H7 (cell line): ENCODE measurements at regions not wholly inside any gene's neighbourhood (a gene's known extent, or its start where the extent isn't known, plus 50 kb on each side); places are given as distances from the start of the nearest gene placed in this dataset.

Experiments used
- DNase-seq: peaks from one replicate; pipeline ENCODE4 v3.0.0; 2012
- H3K27me3 ChIP-seq: 2 replicates; pipeline ENCODE4 v1.6.0; 2011; ENCODE audit warnings: mild to moderate bottlenecking, low read length; ENCODE audit not compliant: control insufficient read depth, insufficient read depth
- H3K36me3 ChIP-seq: replicated peaks from 2 replicates; pipeline ENCODE4 v1.5.1; 2011; ENCODE audit warnings: low read length; ENCODE audit not compliant: control insufficient read depth, insufficient read depth
- H3K4me3 ChIP-seq: 2 replicates; pipeline ENCODE4 v1.5.1; 2011; ENCODE audit warnings: low read depth, mild to moderate bottlenecking, control low read depth, low read length, moderate library complexity; ENCODE audit not compliant: insufficient read depth

DNA sequence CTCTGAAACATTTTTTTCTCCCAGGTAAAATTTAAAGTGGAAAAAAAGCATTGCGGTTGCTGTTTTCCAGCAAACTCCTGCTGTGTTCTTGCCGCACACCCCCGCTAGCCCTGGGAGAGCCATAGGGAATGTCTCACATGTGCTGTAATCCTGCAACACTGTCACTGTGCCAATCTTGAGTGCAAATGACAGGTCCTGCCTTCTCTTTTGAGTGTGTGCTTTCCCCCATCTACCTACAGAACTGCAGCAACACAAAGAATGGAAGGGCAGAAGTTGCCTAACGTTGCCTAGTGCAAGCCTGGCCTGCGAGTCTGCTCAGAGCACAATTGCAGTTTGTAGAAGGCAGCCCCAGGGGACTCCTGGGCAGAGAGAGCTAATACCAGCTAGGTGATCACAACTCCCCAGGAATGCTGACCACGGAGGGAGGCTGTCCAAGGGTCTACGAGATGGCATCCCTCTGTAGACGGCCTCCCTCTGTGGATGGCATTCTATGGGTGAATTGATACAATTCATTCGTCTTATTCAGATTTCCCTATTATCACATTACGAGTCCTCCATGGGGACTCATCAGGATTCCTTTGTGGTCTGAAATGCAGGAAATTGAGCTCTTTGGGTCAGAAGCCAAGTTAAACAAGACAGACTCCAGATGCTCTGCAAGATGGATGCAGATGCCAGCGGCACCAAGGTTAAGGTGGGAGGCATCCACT, 172.6 kb upstream of the S1PR3 start:
- no peak overlapping the region for H3K4me3 ChIP-seq
- no peaks in the 10 kb centered on the region for H3K27me3 ChIP-seq
- no peaks in the 10 kb centered on the region for H3K36me3 ChIP-seq
- DNase-seq = peak; percentile 36

DNA sequence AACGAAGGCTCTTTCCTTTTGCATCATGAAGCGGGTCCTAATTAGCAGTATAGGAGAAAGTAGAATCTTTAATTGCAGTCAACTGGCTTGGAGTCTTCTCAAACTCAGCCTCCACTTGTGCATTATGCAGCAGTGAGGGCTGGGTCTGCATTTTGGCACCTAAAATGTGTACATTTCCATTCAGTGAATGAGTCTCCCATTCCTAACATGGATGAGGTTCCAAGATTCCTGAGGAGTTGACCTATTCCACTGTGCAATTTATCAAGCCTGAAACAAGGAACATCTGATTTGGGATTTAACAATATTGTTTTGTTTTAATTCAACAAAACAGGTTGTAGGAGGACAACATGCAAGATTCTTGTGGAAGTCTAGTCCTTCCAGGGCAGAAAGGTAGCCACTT, 171.8 kb upstream of the S1PR3 start:
- Histone ChIP-seq H3K4me3 (no peak overlapping the region), H3K27me3 (no peaks in the 10 kb centered on the region), H3K36me3 (no peaks in the 10 kb centered on the region)
- DNase-seq = no peak

DNA sequence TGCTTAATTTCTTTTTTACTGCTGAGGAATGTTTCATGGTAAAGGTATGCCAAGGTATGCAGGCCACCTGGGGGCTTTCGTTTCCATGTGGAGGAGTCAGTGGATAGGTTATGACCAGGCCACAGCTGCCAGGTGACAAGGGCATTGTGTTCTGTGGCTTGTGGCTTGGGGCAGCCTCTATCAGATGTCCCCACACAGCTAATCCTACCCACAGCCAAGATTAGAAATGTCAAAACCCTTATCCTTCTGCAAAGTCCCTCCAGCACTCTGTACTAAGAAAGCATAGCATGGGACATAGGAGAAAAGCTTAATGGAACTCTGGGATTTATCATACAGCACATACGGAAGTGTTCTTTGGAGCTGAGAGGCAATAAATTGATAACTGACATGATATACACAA, 171.2 kb upstream of the S1PR3 start:
- no peak for DNase-seq
- Histone ChIP-seq H3K36me3 (no peaks in the 10 kb centered on the region), H3K27me3 (no peaks in the 10 kb centered on the region), H3K4me3 (no peak overlapping the region)

DNA sequence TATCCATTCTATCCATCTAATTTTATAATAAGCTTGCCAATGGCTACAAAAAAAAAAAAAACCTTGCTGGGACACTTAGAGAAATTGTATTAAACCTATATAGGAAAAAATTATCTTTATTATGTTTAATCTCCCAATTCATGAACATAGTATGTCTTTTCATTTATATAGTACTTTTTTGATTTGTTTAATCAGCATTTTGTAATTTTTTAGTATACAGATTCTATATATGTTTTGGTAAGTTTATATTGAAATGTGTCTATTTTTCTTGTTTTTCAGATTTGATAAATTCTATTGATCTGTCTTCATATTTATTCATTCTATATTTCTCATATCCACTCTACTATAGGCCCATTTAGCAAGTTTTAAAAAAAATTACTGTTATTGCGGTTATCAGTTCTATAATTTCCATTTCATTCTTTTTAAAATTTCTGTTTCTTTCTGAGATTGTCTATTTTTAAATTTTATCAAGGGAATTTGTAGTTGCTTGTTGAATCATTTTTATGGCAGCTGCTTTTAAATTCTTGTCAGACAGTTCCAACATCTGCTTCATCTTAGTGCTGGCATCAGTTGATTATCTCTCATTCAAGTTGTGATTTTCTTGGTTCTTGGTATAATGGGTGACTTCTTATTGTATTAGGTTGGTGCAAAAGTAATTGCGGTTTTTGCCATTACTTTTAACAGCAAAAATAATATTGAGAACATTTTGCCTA, 170.1 kb upstream of the S1PR3 start:
- Histone ChIP-seq H3K27me3 (no peaks in the 10 kb centered on the region), H3K36me3 (no peaks in the 10 kb centered on the region), H3K4me3 (no peak overlapping the region)
- no peak for DNase-seq

- DNase-seq = no peak
- no peak overlapping the region for H3K4me3 ChIP-seq
- no peaks in the 10 kb centered on the region for H3K36me3 ChIP-seq
- no peaks in the 10 kb centered on the region for H3K27me3 ChIP-seq
These were observed 169.5 kb upstream of the S1PR3 start for GRCh38 chr9:88821746-88822106.

DNA sequence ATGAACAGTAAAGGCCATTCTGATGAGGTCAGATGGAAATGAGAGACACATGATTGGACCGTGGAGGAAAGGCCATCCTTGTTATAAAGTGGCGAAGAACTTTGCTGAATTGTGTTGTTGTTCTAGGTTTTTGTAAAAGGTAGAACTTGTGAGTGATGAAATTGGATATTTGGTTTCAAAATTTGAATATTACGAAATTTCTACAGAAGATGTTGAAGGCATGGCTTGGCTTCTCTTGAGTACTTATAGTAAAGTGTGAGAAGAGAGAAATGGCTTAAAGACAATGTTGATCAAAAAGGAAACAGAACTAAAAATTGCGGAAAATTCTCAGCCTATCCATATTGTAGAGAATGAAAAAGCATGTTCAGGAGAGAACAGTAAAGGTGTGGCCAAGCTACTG, 166.6 kb upstream of the S1PR3 start:
- Histone ChIP-seq H3K4me3 (no peak overlapping the region), H3K27me3 (no peaks in the 10 kb centered on the region), H3K36me3 (no peaks in the 10 kb centered on the region)
- no peak for DNase-seq

DNA sequence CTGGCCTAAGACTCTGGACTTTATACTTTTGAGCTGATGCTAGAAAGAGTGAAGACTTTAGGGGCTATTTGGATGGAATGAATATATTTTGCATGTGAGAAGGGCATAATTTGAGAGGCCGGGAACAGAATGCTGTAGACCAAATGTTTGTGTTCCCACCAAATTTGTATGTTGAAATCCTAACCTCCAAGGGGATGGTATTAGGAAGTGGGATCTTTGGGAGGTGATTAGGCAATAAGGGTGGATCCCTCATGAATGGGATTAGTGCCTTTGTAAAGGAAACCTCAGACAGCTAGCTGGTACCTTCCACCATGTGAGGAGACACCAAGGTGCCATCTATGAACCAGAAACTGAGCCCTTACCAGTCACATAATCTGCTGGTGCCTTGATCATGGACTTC, 165.1 kb upstream of the S1PR3 start:
- no peak overlapping the region for H3K4me3 ChIP-seq
- no peak for DNase-seq
- no peaks in the 10 kb centered on the region for H3K27me3 ChIP-seq
- H3K36me3 ChIP-seq = no peaks in the 10 kb centered on the region

DNA sequence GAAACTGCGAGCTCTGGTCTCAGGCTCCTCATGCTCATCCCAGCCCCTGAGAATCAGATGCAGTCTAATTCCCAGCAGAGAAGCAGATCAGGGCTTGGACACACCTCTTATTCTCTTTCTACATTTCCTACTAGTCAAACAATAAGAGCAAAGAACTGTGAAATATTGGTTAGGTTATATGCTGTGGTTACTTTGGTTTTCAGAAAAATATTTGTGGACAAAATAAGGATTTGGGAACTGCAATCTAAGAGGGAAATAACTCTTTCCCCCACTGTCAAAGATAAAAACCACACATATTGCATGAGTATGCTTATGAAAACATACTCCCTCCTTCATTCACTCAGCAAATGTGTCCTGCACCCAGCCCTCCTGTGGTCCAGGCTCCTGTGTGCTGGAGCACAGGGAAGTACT, 164.5 kb upstream of the S1PR3 start:
- no peaks in the 10 kb centered on the region for H3K27me3 ChIP-seq
- H3K36me3 ChIP-seq = no peaks in the 10 kb centered on the region
- no peak for DNase-seq
- H3K4me3 ChIP-seq = no peak overlapping the region

GRCh38 chr9:88828018-88828417, 163.2 kb upstream of the S1PR3 start:
- DNase-seq = no peak

DNA sequence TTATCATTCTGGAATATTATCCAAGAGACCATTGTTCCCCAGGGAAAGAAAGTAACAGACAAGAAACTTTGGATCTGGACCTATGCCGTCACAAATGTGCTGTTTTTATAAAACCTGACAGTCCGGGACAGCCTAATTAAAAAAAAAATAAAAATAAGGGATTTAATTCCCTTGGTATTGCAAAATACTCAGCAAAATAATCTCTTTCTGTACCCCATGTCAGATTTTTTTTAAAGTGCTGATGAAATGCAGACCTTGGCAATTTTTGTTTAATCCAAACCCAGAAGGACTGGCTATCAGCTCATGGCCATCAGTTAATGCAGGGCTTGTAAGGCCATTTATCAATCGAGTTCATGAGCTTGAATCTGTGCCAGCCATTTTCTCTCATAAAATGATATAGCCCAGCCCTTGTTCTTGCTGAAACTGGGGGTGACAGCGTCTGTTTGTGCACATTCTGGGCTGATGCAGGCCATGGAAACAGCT, 162.7 kb upstream of the S1PR3 start:
- DNase-seq = no peak
- no peaks in the 10 kb centered on the region for H3K36me3 ChIP-seq
- H3K4me3 ChIP-seq = no peak overlapping the region
- H3K27me3 ChIP-seq = no peaks in the 10 kb centered on the region

More at GRCh38 chr9:88828018-88828417, 163.2 kb upstream of the S1PR3 start:
- no peaks in the 10 kb centered on the region for H3K36me3 ChIP-seq
- no peaks in the 10 kb centered on the region for H3K27me3 ChIP-seq
- H3K4me3 ChIP-seq = no peak overlapping the region

GRCh38 chr9:88829276-88829675, 162.0 kb upstream of the S1PR3 start:
- Histone ChIP-seq H3K27me3 (no peaks in the 10 kb centered on the region), H3K36me3 (no peaks in the 10 kb centered on the region), H3K4me3 (no peak overlapping the region)
- no peak for DNase-seq

DNA sequence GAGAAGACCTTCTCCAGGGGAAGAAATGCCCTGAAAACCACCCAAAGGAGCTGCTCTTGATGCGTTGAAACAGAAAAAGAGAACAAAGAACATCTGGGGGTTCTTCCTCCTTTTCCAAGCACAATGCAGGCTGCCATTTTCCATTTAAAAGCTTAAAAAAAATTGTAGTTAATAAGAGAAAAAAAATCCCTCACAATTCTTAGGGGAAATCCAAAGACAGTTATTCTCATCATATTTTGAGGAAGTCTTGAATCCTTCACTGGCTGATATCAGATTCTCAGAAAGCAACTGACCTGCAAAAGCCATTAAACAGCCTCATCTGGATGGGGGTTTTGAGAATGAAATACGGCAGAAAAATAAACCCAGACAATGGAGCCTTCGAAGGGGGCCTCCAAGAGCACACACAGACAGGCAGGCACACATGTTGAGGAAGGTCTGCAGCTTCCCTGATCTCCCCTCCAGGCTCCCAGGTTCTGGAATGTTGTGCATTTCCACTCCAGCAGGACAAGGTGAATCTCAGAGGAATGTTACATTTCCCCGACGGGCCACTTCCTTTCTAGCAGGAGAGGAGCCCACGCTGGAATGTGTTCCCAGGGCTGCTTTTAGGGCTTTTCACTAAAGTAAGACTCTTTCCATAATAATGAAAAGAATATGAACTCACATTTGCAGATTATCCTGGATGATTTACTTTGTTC, 159.4 kb upstream of the S1PR3 start:
- H3K4me3 ChIP-seq = no peak overlapping the region
- DNase-seq = no peak
- no peaks in the 10 kb centered on the region for H3K36me3 ChIP-seq
- no peaks in the 10 kb centered on the region for H3K27me3 ChIP-seq

- Histone ChIP-seq H3K36me3 (no peaks in the 10 kb centered on the region), H3K4me3 (no peak overlapping the region), H3K27me3 (no peaks in the 10 kb centered on the region)
- no peak for DNase-seq
These were observed 157.3 kb upstream of the S1PR3 start for GRCh38 chr9:88833946-88834345.

DNA sequence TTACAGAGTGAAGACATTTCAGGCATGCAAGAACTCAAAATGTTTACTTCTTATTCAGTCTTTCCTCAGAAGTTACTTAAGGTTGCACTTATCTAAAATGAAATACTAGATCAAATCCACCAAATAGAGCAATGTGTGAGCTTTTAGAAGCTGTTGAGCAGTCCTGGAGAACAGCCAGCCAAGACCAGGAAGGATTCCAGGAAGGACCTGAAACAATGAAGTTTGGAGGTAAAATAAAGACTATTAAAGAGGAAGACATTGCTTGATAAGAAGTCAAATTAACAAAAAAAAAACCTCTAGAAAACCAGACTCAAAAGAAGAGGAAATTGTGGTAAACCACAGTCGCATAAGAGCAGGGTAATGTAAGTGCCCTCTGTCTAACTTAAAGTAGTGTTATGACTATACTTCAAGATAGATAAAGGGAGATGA, 156.2 kb upstream of the S1PR3 start:
- no peak for DNase-seq
- H3K4me3 ChIP-seq = no peak overlapping the region
- no peaks in the 10 kb centered on the region for H3K36me3 ChIP-seq
- no peaks in the 10 kb centered on the region for H3K27me3 ChIP-seq

DNA sequence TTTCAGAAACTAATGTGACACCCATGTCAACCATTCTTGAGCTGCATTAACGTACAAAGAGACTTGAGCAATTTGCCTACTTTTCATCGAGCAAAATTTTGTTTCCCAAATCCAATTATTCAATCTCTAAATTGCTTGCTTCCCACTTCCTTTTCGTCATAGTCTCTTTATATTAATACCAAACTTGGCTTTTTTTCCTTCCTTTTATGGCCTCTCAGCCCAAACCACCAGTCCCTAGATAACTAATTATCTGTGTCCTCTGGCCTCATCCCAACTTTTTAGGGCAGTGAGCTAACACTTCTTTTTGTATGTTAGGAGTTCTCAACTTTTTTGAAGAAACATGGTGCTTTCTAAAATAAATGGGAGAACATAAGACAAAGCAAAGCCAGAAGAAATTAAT, 155.5 kb upstream of the S1PR3 start:
- no peak overlapping the region for H3K4me3 ChIP-seq
- no peak for DNase-seq
- no peaks in the 10 kb centered on the region for H3K27me3 ChIP-seq
- no peaks in the 10 kb centered on the region for H3K36me3 ChIP-seq
